ENCODE measurements at regions not wholly inside any gene's neighbourhood (a gene's known extent, or its start where the extent isn't known, plus 50 kb on each side); places are given as distances from the start of the nearest gene placed in this dataset.

GRCh38 chr5:155679530-155679929 lies 647.4 kb upstream of the SGCD start:
- ChIA-PET RAD21 (ENCODE audit: low non-redundant PET in 1 of 2, low total read pairs in 2 of 2, uncharacterized antibody in 2 of 2, unreplicated experiment in 2 of 2) (no interaction called here), CTCF (no interaction called here), POLR2A (no interaction called here)
- DNase-seq (ENCODE audit: low read depth, low spot score) (no peak), ATAC-seq (no peak)
- Histone ChIP-seq H3K4me1 (ENCODE audit: control insufficient read depth in 1 of 2, insufficient read depth in 2 of 2, low read length in 2 of 2) (no peaks in the 10 kb centered on the region), H3K4me3 (replicated peaks in 1 of 2; ENCODE audit: low read depth in 1 of 2, low read length in 2 of 2) (no peak overlapping the region), H3K79me2 (ENCODE audit: insufficient read depth, low read length) (no peaks in the 10 kb centered on the region), H3K4me2 (ENCODE audit: low read length) (no peak overlapping the region), H3K27ac (ENCODE audit: low read depth, low read length) (no peak overlapping the region), H3K9me2 (ENCODE audit: insufficient read depth) (no peaks in the 10 kb centered on the region), H3K27me3 (ENCODE audit: insufficient read depth, low read length) (no peaks in the 10 kb centered on the region), H3K9ac (ENCODE audit: low read length) (no peak overlapping the region), H2AFZ (ENCODE audit: low read depth, low read length, poor library complexity, severe bottlenecking) (no peak overlapping the region), H3K36me3 (ENCODE audit: control insufficient read depth in 1 of 2, insufficient read depth in 2 of 2, low read length in 2 of 2) (no peaks in the 10 kb centered on the region), H3K9me3 (ENCODE audit: control insufficient read depth in 1 of 2, insufficient read depth in 1 of 2, low read depth in 1 of 2, low read length in 2 of 2) (peaks cover 0 to 3% of the 10 kb centered on the region in 2 experiments; a peak in 1 of 4 replicates), H4K20me1 (ENCODE audit: insufficient read depth) (no peaks in the 10 kb centered on the region)
- TF ChIP-seq CEBPB (IDR thresholded peaks at IDR 0.05; ENCODE audit: low read depth) (no peak), CBX3 (IDR thresholded peaks at IDR 0.05; ENCODE audit: low read depth) (no peak), SIN3A (IDR thresholded peaks at IDR 0.05; ENCODE audit: low read depth) (no peak), TCF7L2 (IDR thresholded peaks at IDR 0.05; ENCODE audit: borderline replicate concordance, extremely low read depth, insufficient read depth, insufficient read length) (no peak), ZBTB33 (IDR thresholded peaks at IDR 0.05; ENCODE audit: extremely low read depth, insufficient replicate concordance, low read length) (no peak), FOSL1 (IDR thresholded peaks at IDR 0.05; ENCODE audit: low read depth) (no peak), ZFX (IDR thresholded peaks at IDR 0.05) (no peak), RAD21 (IDR thresholded peaks at IDR 0.05; ENCODE audit: low read depth) (no peak), POLR2A (IDR thresholded peaks at IDR 0.05; ENCODE audit: borderline replicate concordance, extremely low read depth, insufficient read depth, insufficient read length) (no peak), POLR2AphosphoS5 (IDR thresholded peaks at IDR 0.05; ENCODE audit: low read depth, low read length) (no peak), ZNF274 (IDR thresholded peaks at IDR 0.05; ENCODE audit: low read depth, low read length) (no peak), EGR1 (IDR thresholded peaks at IDR 0.05; ENCODE audit: low read depth) (no peak)
- BruUV-seq (replicated peaks): no TSS peak
- intact Hi-C loops (cut with micrococcal nuclease): no loop called here
